ENCODE measurements at regions not wholly inside any gene's neighbourhood (a gene's known extent, or its start where the extent isn't known, plus 50 kb on each side); places are given as distances from the start of the nearest gene placed in this dataset.

DNA sequence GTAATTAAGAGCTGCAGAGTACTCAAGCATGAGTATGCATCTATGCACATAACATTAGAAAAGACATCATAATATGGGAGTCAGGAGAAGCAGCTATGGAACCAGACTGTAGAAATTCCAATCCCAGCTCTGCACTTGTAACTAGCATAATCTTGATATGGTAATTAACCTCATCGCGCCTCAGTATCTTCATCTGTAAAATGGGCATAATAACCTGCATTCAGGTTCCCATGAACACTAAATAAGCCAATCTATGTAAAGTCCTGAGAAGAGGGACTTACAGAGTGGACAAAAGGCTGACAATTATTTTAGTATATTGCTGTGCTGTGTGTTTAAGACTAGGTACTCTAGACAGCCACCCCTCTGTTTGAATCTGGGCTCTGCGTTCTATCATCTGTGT lies 318.9 kb upstream of the USP25 start:
- TF ChIP-seq, protein P1, sequence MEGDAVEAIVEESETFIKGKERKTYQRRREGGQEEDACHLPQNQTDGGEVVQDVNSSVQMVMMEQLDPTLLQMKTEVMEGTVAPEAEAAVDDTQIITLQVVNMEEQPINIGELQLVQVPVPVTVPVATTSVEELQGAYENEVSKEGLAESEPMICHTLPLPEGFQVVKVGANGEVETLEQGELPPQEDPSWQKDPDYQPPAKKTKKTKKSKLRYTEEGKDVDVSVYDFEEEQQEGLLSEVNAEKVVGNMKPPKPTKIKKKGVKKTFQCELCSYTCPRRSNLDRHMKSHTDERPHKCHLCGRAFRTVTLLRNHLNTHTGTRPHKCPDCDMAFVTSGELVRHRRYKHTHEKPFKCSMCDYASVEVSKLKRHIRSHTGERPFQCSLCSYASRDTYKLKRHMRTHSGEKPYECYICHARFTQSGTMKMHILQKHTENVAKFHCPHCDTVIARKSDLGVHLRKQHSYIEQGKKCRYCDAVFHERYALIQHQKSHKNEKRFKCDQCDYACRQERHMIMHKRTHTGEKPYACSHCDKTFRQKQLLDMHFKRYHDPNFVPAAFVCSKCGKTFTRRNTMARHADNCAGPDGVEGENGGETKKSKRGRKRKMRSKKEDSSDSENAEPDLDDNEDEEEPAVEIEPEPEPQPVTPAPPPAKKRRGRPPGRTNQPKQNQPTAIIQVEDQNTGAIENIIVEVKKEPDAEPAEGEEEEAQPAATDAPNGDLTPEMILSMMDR (IDR thresholded peaks at IDR 0.05): no peak
- no peak for TF ChIP-seq POLR2A (IDR thresholded peaks at IDR 0.05)

Measured in prostate gland (tissue), 2 donors.